K562 (cell line): ENCODE measurements at regions not wholly inside any gene's neighbourhood (a gene's known extent, or its start where the extent isn't known, plus 50 kb on each side); places are given as distances from the start of the nearest gene placed in this dataset.

Experiments
- CREBBP ChIP-seq: IDR thresholded peaks from one replicate; pipeline ENCODE4 v1.6.1; 2012; ENCODE audit warnings: low read depth, mild to moderate bottlenecking, control low read depth, inconsistent platforms, low read length
- FOXP1 ChIP-seq: sonication (generic); formaldehyde crosslinking; IDR thresholded peaks from 2 replicates; pipeline ENCODE4 v1.8.0; 2022; ENCODE audit warnings: mild to moderate bottlenecking, missing genetic modification reagents
- KDM1A ChIP-seq, 2 experiments: fragments of 450-650 bp; IDR thresholded peaks; 2 replicates each; pipeline ENCODE4 v1.6.1; 2016; ENCODE audit warnings: mild to moderate bottlenecking in 2 of 2
- TF ChIP-seq, protein P1 (sequence below): sonication (generic); formaldehyde crosslinking; IDR thresholded peaks from 2 replicates; pipeline ENCODE4 v1.8.0; 2022; ENCODE audit warnings: mild to moderate bottlenecking, low read depth, missing genetic modification reagents
- TF ChIP-seq, protein P2 (sequence below): fragments of 450-650 bp; IDR thresholded peaks from 2 replicates; pipeline ENCODE4 v1.6.1; 2017; ENCODE audit warnings: antibody characterized with exemption, mild to moderate bottlenecking
- TF ChIP-seq, protein P3 (sequence below): fragments of 250-450 bp; sonication (Bioruptor Pico); IDR thresholded peaks from 2 replicates; pipeline ENCODE4 v1.5.0; 2020; ENCODE audit warnings: mild to moderate bottlenecking, borderline replicate concordance
- TF ChIP-seq, protein P4 (sequence below): fragments of 450-650 bp; formaldehyde crosslinking; IDR thresholded peaks from 2 replicates; pipeline ENCODE4 v1.4.0; 2020; ENCODE audit warnings: mild to moderate bottlenecking, moderate library complexity

DNA sequence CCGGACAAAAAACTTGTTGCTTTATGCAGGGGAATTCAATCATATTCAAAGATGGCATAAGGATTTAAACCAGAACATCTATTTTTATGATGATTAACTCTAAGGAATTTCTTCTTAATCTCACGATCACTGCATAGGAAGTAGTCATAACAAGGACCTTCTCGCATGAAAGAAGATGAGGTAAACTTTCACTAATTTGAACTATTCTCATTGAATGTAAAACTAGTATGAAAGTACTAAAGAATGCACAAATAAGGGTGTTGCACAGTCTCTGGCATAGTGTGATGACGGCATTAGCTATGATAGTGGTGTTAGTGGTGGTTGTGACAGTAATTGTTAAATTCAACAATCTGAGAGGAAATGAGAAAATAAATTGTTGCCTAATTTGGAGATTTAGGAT lies 280.0 kb downstream of the SLC6A15 start (continued):
- TF ChIP-seq, protein P1, sequence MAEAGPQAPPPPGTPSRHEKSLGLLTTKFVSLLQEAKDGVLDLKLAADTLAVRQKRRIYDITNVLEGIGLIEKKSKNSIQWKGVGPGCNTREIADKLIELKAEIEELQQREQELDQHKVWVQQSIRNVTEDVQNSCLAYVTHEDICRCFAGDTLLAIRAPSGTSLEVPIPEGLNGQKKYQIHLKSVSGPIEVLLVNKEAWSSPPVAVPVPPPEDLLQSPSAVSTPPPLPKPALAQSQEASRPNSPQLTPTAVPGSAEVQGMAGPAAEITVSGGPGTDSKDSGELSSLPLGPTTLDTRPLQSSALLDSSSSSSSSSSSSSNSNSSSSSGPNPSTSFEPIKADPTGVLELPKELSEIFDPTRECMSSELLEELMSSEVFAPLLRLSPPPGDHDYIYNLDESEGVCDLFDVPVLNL (CRISPR knock-in tag) = no peak
- TF ChIP-seq, protein P2, sequence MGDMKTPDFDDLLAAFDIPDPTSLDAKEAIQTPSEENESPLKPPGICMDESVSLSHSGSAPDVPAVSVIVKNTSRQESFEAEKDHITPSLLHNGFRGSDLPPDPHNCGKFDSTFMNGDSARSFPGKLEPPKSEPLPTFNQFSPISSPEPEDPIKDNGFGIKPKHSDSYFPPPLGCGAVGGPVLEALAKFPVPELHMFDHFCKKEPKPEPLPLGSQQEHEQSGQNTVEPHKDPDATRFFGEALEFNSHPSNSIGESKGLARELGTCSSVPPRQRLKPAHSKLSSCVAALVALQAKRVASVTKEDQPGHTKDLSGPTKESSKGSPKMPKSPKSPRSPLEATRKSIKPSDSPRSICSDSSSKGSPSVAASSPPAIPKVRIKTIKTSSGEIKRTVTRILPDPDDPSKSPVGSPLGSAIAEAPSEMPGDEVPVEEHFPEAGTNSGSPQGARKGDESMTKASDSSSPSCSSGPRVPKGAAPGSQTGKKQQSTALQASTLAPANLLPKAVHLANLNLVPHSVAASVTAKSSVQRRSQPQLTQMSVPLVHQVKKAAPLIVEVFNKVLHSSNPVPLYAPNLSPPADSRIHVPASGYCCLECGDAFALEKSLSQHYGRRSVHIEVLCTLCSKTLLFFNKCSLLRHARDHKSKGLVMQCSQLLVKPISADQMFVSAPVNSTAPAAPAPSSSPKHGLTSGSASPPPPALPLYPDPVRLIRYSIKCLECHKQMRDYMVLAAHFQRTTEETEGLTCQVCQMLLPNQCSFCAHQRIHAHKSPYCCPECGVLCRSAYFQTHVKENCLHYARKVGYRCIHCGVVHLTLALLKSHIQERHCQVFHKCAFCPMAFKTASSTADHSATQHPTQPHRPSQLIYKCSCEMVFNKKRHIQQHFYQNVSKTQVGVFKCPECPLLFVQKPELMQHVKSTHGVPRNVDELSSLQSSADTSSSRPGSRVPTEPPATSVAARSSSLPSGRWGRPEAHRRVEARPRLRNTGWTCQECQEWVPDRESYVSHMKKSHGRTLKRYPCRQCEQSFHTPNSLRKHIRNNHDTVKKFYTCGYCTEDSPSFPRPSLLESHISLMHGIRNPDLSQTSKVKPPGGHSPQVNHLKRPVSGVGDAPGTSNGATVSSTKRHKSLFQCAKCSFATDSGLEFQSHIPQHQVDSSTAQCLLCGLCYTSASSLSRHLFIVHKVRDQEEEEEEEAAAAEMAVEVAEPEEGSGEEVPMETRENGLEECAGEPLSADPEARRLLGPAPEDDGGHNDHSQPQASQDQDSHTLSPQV = no peak
- TF ChIP-seq FOXP1 (CRISPR knock-in tag) (no peak), CREBBP (no peak), KDM1A (IDR thresholded peaks at IDR 0.05) (no peak)
- TF ChIP-seq, protein P3, sequence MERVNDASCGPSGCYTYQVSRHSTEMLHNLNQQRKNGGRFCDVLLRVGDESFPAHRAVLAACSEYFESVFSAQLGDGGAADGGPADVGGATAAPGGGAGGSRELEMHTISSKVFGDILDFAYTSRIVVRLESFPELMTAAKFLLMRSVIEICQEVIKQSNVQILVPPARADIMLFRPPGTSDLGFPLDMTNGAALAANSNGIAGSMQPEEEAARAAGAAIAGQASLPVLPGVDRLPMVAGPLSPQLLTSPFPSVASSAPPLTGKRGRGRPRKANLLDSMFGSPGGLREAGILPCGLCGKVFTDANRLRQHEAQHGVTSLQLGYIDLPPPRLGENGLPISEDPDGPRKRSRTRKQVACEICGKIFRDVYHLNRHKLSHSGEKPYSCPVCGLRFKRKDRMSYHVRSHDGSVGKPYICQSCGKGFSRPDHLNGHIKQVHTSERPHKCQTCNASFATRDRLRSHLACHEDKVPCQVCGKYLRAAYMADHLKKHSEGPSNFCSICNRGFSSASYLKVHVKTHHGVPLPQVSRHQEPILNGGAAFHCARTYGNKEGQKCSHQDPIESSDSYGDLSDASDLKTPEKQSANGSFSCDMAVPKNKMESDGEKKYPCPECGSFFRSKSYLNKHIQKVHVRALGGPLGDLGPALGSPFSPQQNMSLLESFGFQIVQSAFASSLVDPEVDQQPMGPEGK (CRISPR knock-in tag) = no peak
- TF ChIP-seq, protein P4, sequence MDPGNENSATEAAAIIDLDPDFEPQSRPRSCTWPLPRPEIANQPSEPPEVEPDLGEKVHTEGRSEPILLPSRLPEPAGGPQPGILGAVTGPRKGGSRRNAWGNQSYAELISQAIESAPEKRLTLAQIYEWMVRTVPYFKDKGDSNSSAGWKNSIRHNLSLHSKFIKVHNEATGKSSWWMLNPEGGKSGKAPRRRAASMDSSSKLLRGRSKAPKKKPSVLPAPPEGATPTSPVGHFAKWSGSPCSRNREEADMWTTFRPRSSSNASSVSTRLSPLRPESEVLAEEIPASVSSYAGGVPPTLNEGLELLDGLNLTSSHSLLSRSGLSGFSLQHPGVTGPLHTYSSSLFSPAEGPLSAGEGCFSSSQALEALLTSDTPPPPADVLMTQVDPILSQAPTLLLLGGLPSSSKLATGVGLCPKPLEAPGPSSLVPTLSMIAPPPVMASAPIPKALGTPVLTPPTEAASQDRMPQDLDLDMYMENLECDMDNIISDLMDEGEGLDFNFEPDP (CRISPR knock-in tag) = no peak
- TF ChIP-seq, all 486 proteins: peak for 0
